ENCODE measurements at regions not wholly inside any gene's neighbourhood (a gene's known extent, or its start where the extent isn't known, plus 50 kb on each side); places are given as distances from the start of the nearest gene placed in this dataset.

DNA sequence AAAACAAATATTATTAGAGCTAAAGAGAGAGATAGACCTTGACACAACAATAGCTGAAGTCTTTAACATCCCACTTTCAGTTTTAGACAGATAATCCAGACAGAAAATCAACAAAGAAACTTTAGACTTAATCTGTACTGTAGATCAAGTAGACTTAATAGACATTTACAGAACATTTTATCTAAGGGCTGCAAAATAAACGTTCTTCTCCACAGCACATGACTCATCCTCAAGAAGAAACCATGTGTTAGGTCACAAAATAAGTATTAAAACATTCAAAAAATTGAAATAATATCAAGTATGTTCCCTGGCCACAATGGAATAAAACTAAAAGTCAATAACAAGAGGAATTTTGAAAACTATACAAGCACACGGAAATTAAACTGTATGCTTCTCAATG lies 1510.3 kb upstream of the PCDH10 start:
- TF ChIP-seq, protein P1, sequence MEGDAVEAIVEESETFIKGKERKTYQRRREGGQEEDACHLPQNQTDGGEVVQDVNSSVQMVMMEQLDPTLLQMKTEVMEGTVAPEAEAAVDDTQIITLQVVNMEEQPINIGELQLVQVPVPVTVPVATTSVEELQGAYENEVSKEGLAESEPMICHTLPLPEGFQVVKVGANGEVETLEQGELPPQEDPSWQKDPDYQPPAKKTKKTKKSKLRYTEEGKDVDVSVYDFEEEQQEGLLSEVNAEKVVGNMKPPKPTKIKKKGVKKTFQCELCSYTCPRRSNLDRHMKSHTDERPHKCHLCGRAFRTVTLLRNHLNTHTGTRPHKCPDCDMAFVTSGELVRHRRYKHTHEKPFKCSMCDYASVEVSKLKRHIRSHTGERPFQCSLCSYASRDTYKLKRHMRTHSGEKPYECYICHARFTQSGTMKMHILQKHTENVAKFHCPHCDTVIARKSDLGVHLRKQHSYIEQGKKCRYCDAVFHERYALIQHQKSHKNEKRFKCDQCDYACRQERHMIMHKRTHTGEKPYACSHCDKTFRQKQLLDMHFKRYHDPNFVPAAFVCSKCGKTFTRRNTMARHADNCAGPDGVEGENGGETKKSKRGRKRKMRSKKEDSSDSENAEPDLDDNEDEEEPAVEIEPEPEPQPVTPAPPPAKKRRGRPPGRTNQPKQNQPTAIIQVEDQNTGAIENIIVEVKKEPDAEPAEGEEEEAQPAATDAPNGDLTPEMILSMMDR (IDR thresholded peaks at IDR 0.05) = no peak
- TF ChIP-seq POLR2A (IDR thresholded peaks at IDR 0.05) = no peak
- TF ChIP-seq POLR2AphosphoS5 (IDR thresholded peaks at IDR 0.05; ENCODE audit: insufficient read depth in 1 of 2, low read depth in 1 of 2) = no peak

Data from vagina (tissue), 2 donors.